ENCODE measurements at regions not wholly inside any gene's neighbourhood (a gene's known extent, or its start where the extent isn't known, plus 50 kb on each side); places are given as distances from the start of the nearest gene placed in this dataset.

- TF ChIP-seq, protein P1, sequence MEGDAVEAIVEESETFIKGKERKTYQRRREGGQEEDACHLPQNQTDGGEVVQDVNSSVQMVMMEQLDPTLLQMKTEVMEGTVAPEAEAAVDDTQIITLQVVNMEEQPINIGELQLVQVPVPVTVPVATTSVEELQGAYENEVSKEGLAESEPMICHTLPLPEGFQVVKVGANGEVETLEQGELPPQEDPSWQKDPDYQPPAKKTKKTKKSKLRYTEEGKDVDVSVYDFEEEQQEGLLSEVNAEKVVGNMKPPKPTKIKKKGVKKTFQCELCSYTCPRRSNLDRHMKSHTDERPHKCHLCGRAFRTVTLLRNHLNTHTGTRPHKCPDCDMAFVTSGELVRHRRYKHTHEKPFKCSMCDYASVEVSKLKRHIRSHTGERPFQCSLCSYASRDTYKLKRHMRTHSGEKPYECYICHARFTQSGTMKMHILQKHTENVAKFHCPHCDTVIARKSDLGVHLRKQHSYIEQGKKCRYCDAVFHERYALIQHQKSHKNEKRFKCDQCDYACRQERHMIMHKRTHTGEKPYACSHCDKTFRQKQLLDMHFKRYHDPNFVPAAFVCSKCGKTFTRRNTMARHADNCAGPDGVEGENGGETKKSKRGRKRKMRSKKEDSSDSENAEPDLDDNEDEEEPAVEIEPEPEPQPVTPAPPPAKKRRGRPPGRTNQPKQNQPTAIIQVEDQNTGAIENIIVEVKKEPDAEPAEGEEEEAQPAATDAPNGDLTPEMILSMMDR (conservative IDR thresholded peaks at IDR 0.05; ENCODE audit: low read length), result no peak
- no peak for DNase-seq (ENCODE audit: low read depth)
- no peak overlapping the region for H3K4me3 ChIP-seq (ENCODE audit: low read length)
These were observed 380.5 kb upstream of the RASGEF1B start for GRCh38 chr4:81852031-81852715.

DNA sequence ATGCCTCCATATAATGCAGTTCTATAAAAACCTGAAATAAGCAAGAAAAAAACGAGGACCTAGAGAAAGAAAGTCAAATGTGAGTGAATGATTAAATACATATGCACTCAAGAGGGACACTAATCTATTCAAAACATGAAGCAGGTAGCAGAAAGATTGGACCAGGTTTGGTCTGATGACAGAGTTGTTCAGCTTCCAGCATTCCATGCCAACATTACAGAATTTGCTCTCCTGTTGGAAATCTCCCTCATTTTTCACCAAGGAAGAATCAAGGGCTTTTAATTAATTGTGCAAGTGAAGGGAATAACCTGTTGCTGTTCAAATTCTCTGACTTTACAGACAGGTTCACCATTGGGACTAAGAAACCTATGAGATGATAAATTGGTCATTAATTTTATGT is 379.0 kb upstream of the RASGEF1B start:
- TF ChIP-seq, protein P1 (conservative IDR thresholded peaks at IDR 0.05; ENCODE audit: low read length), result no peak
- H3K4me3 ChIP-seq (ENCODE audit: low read length), result no peak overlapping the region
- DNase-seq (ENCODE audit: low read depth), result no peak

DNA sequence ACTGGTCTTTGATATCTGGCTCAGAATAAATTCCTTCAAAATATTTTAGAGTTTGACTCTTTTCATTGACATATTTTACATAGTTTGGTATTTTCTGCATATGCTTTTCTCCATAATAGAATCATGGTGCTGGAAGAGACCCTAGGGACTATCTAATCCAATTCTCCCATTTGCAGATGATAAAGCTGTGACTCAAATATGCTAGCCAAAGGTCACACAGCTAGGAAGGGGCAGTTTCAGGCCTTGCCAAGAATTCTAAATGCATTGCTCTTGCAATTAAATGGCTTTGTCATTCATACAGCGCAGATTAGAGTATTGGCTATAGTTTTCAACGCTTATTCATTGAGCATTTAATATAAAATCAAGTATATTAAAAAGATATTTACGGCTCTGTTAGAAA is 374.1 kb upstream of the RASGEF1B start:
- DNase-seq (ENCODE audit: low read depth), result no peak
- TF ChIP-seq, protein P1 (conservative IDR thresholded peaks at IDR 0.05; ENCODE audit: low read length), result no peak
- H3K4me3 ChIP-seq (ENCODE audit: low read length), result no peak overlapping the region

GRCh38 chr4:81845273-81845672 is 373.6 kb upstream of the RASGEF1B start:
- TF ChIP-seq, protein P1 (conservative IDR thresholded peaks at IDR 0.05; ENCODE audit: low read length), result no peak
- DNase-seq (ENCODE audit: low read depth), result no peak
- no peak overlapping the region for H3K4me3 ChIP-seq (ENCODE audit: low read length)

DNA sequence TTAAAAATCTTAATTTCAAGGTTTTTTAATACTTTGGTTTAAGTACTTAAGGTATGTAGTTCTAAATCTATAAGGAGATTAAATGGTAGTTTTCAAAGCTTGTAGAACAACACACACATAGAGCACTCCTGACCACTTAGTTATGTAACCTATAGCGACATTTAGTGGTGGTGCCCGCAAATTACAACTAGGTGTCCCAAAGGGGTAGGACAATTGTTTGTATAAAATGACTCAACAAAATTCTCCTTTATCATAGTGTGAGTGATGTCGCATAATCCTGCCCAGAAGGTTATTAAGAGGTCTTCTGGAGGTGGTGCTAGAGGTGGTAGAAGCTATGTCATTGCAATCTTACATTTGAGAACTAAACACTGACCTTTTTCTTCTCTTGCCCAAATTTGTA is 373.0 kb upstream of the RASGEF1B start:
- TF ChIP-seq, protein P1 (conservative IDR thresholded peaks at IDR 0.05; ENCODE audit: low read length), result peak; percentile 78
- peak; percentile 58 for DNase-seq (ENCODE audit: low read depth)
- no peak overlapping the region for H3K4me3 ChIP-seq (ENCODE audit: low read length)

DNA sequence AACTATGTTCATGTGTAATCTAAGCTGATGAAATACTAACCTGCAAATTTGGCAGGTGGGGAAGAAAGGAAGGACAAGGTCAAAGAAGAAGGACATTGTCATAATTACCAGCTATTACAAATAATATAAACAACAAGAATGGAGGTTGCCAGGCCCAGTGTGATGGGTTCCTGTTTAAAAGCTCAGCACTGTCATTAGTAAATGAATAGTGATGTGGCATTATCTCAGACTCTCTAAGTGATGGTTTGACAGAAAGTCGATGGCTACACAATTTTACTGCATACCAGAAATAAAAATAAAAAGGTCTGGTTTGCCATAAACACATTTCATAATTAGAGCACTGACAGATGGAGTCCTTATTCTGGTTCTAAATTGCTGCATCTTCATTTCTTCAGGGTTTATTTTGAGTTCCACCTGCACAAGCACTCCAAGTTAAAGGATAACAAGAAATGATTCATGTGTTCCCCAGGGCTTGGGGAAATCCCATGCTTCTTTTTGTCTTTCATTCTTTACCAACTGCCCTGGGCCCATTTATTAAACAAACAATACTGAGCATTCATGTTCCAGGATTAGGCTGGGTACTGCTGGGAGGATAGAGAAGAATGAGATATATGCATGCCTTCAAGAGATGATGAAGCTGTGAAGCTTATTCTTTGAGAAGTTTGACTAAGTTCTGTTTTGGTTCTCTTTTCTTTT is 367.8 kb upstream of the RASGEF1B start:
- DNase-seq (ENCODE audit: low read depth), result no peak

More for the DNA sequence above, 367.8 kb upstream of the RASGEF1B start:
- no peak overlapping the region for H3K4me3 ChIP-seq (ENCODE audit: low read length)
- TF ChIP-seq, protein P1 (conservative IDR thresholded peaks at IDR 0.05; ENCODE audit: low read length), result no peak

All from AG10803 (cell line).